ENCODE measurements at regions not wholly inside any gene's neighbourhood (a gene's known extent, or its start where the extent isn't known, plus 50 kb on each side); places are given as distances from the start of the nearest gene placed in this dataset.

GRCh38 chr13:59522652-59523051, 641.1 kb downstream of the DIAPH3 start:
- H3K4me2 ChIP-seq (ENCODE audit: low read length): no peak overlapping the region
- H3K27me3 ChIP-seq (ENCODE audit: insufficient read depth, low read length): no peaks in the 10 kb centered on the region
- Mint-ChIP-seq H3K36me3 (ENCODE audit: low read depth, unreplicated experiment) (no peaks in the 10 kb centered on the region), H3K4me3 (ENCODE audit: unreplicated experiment) (no peak overlapping the region), H3K27me3 (ENCODE audit: low read depth, unreplicated experiment) (no peaks in the 10 kb centered on the region), H3K27ac (ENCODE audit: unreplicated experiment) (no peak overlapping the region), H3K9me3 (ENCODE audit: unreplicated experiment) (no peaks in the 10 kb centered on the region), H3K4me1 (ENCODE audit: low read depth, unreplicated experiment) (peaks cover 2% of the 10 kb centered on the region)
- H2AFZ ChIP-seq (ENCODE audit: low read depth, low read length): no peak overlapping the region
- no peak for TF ChIP-seq EZH2 (IDR thresholded peaks at IDR 0.05; ENCODE audit: insufficient read depth, low read length)
- no peak for TF ChIP-seq CTCF (IDR thresholded peaks at IDR 0.05; ENCODE audit: insufficient read depth, low read depth, low read length)
- H4K20me1 ChIP-seq (ENCODE audit: insufficient read depth, low read length): no peaks in the 10 kb centered on the region
- no peak overlapping the region for H3K4me3 ChIP-seq (ENCODE audit: insufficient read depth, low read depth, low read length)
- FAIRE-seq (no peak), DNase-seq (ENCODE audit: low read depth) (no peak)
- no peaks in the 10 kb centered on the region for H3K36me3 ChIP-seq (ENCODE audit: insufficient read depth, low read length)
- H3K9me3 ChIP-seq (ENCODE audit: insufficient read depth, low read depth, low read length): no peaks in the 10 kb centered on the region
- H3K4me1 ChIP-seq (ENCODE audit: insufficient read depth, low read length): no peaks in the 10 kb centered on the region
- no peak overlapping the region for H3K27ac ChIP-seq (ENCODE audit: low read depth, low read length)
- H3K79me2 ChIP-seq (ENCODE audit: insufficient read depth, low read length): no peaks in the 10 kb centered on the region
- no peak overlapping the region for H3K9ac ChIP-seq (ENCODE audit: low read length)

- Histone ChIP-seq H3K4me1 (ENCODE audit: insufficient read depth, low read length) (peaks cover 13% of the 10 kb centered on the region), H3K79me2 (ENCODE audit: insufficient read depth, low read length) (no peaks in the 10 kb centered on the region), H2AFZ (ENCODE audit: low read depth, low read length) (no peak overlapping the region), H4K20me1 (ENCODE audit: insufficient read depth, low read length) (no peaks in the 10 kb centered on the region), H3K27me3 (ENCODE audit: insufficient read depth, low read length) (no peaks in the 10 kb centered on the region), H3K4me2 (ENCODE audit: low read length) (no peak overlapping the region), H3K4me3 (ENCODE audit: insufficient read depth, low read depth, low read length) (no peak overlapping the region), H3K36me3 (ENCODE audit: insufficient read depth, low read length) (no peaks in the 10 kb centered on the region), H3K9ac (ENCODE audit: low read length) (no peak overlapping the region), H3K9me3 (ENCODE audit: insufficient read depth, low read depth, low read length) (no peaks in the 10 kb centered on the region), H3K27ac (ENCODE audit: low read depth, low read length) (no peak overlapping the region)
- Mint-ChIP-seq H3K36me3 (ENCODE audit: low read depth, unreplicated experiment) (no peaks in the 10 kb centered on the region), H3K4me1 (ENCODE audit: low read depth, unreplicated experiment) (peaks cover 12% of the 10 kb centered on the region), H3K27me3 (ENCODE audit: low read depth, unreplicated experiment) (no peaks in the 10 kb centered on the region), H3K27ac (ENCODE audit: unreplicated experiment) (no peak overlapping the region), H3K4me3 (ENCODE audit: unreplicated experiment) (no peak overlapping the region), H3K9me3 (ENCODE audit: unreplicated experiment) (no peaks in the 10 kb centered on the region)
- no peak for TF ChIP-seq CTCF (IDR thresholded peaks at IDR 0.05; ENCODE audit: insufficient read depth, low read depth, low read length)
- no peak for TF ChIP-seq EZH2 (IDR thresholded peaks at IDR 0.05; ENCODE audit: insufficient read depth, low read length)
- no peak for FAIRE-seq
- no peak for DNase-seq (ENCODE audit: low read depth)
Measured at GRCh38 chr13:59527500-59527899, 636.2 kb downstream of the DIAPH3 start.

GRCh38 chr13:59531571-59532091, 632.1 kb downstream of the DIAPH3 start:
- DNase-seq (ENCODE audit: low read depth) (peak; percentile 82), FAIRE-seq (no peak)
- H4K20me1 ChIP-seq (ENCODE audit: insufficient read depth, low read length): no peaks in the 10 kb centered on the region
- no peaks in the 10 kb centered on the region for H3K27me3 ChIP-seq (ENCODE audit: insufficient read depth, low read length)
- peak overlapping the region; percentile 15 for H3K9ac ChIP-seq (ENCODE audit: low read length)
- H3K36me3 ChIP-seq (ENCODE audit: insufficient read depth, low read length): no peaks in the 10 kb centered on the region
- peaks cover 28% of the 10 kb centered on the region for H3K4me1 ChIP-seq (ENCODE audit: insufficient read depth, low read length)
- Mint-ChIP-seq H3K9me3 (ENCODE audit: unreplicated experiment) (no peaks in the 10 kb centered on the region), H3K36me3 (ENCODE audit: low read depth, unreplicated experiment) (no peaks in the 10 kb centered on the region), H3K4me3 (ENCODE audit: unreplicated experiment) (no peak overlapping the region), H3K27ac (ENCODE audit: unreplicated experiment) (peak overlapping the region; percentile 16), H3K27me3 (ENCODE audit: low read depth, unreplicated experiment) (no peaks in the 10 kb centered on the region), H3K4me1 (ENCODE audit: low read depth, unreplicated experiment) (peaks cover 31% of the 10 kb centered on the region)
- H3K79me2 ChIP-seq (ENCODE audit: insufficient read depth, low read length): no peaks in the 10 kb centered on the region
- H3K4me2 ChIP-seq (ENCODE audit: low read length): peak overlapping the region; percentile 61
- peak overlapping the region; percentile 7 for H2AFZ ChIP-seq (ENCODE audit: low read depth, low read length)
- no peaks in the 10 kb centered on the region for H3K9me3 ChIP-seq (ENCODE audit: insufficient read depth, low read depth, low read length)
- TF ChIP-seq EZH2 (IDR thresholded peaks at IDR 0.05; ENCODE audit: insufficient read depth, low read length): no peak
- no peak for TF ChIP-seq CTCF (IDR thresholded peaks at IDR 0.05; ENCODE audit: insufficient read depth, low read depth, low read length)
- H3K4me3 ChIP-seq (ENCODE audit: insufficient read depth, low read depth, low read length): no peak overlapping the region
- peak overlapping the region; percentile 4 for H3K27ac ChIP-seq (ENCODE audit: low read depth, low read length)
